Right lobe of liver (tissue), 4 donors: ENCODE measurements at regions not wholly inside any gene's neighbourhood (a gene's known extent, or its start where the extent isn't known, plus 50 kb on each side); places are given as distances from the start of the nearest gene placed in this dataset.

Experiments used
- POLR2A ChIP-seq: fragments of 450-650 bp; IDR thresholded peaks from one replicate; pipeline ENCODE4 v1.6.1; 2017; ENCODE audit warnings: antibody characterized with exemption, mild to moderate bottlenecking
- TF ChIP-seq, protein P1 (sequence below), 4 donors: fragments of 200-600 bp in 3 of 4; fragments of 450-650 bp in 1 of 4; IDR thresholded peaks; one replicate each; pipeline versions ENCODE4 v1.5.1 to v1.8.0; 2016 to 2022; ENCODE audit warnings: antibody characterized with exemption in 4 of 4, mild to moderate bottlenecking in 2 of 4
- donor health status: DM: no; HTN: no; CAD: no.
- donor health status: DM: no; HTN: no; CAD: no.
- donor health status: DM: no; HTN: yes; CAD: no.

- TF ChIP-seq, protein P1, sequence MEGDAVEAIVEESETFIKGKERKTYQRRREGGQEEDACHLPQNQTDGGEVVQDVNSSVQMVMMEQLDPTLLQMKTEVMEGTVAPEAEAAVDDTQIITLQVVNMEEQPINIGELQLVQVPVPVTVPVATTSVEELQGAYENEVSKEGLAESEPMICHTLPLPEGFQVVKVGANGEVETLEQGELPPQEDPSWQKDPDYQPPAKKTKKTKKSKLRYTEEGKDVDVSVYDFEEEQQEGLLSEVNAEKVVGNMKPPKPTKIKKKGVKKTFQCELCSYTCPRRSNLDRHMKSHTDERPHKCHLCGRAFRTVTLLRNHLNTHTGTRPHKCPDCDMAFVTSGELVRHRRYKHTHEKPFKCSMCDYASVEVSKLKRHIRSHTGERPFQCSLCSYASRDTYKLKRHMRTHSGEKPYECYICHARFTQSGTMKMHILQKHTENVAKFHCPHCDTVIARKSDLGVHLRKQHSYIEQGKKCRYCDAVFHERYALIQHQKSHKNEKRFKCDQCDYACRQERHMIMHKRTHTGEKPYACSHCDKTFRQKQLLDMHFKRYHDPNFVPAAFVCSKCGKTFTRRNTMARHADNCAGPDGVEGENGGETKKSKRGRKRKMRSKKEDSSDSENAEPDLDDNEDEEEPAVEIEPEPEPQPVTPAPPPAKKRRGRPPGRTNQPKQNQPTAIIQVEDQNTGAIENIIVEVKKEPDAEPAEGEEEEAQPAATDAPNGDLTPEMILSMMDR (IDR thresholded peaks at IDR 0.05), result no peak
- no peak for TF ChIP-seq POLR2A
Measured at GRCh38 chr10:27603104-27603503, 99.0 kb downstream of the RAB18 start.
